HCT116 (cell line): ENCODE measurements at regions not wholly inside any gene's neighbourhood (a gene's known extent, or its start where the extent isn't known, plus 50 kb on each side); places are given as distances from the start of the nearest gene placed in this dataset.

Experiments
- CBX3 ChIP-seq: IDR thresholded peaks from 2 replicates; pipeline ENCODE4 v1.6.1; 2012; ENCODE audit warnings: low read depth
- EGR1 ChIP-seq: IDR thresholded peaks from 2 replicates; pipeline ENCODE4 v1.6.1; 2012; ENCODE audit warnings: low read depth
- EZH2 ChIP-seq: fragments of 200-600 bp; sonication (generic); IDR thresholded peaks from 2 replicates; pipeline ENCODE4 v1.6.1; 2017; ENCODE audit warnings: antibody characterized with exemption, mixed run types
- FOSL1 ChIP-seq: IDR thresholded peaks from 2 replicates; pipeline ENCODE4 v1.6.1; 2012; ENCODE audit warnings: low read depth
- POLR2A ChIP-seq: IDR thresholded peaks from 2 replicates; pipeline ENCODE4 v1.7.0; 2011; ENCODE audit warnings: borderline replicate concordance; ENCODE audit not compliant: insufficient read depth, insufficient read length; ENCODE audit errors: extremely low read depth
- POLR2AphosphoS5 ChIP-seq: IDR thresholded peaks from 2 replicates; pipeline ENCODE4 v1.6.1; 2011; ENCODE audit warnings: mild to moderate bottlenecking, low read depth, low read length, moderate library complexity
- SP1 ChIP-seq: IDR thresholded peaks from 2 replicates; pipeline ENCODE4 v1.6.1; 2012; ENCODE audit warnings: low read depth
- TCF7L2 ChIP-seq: IDR thresholded peaks from 2 replicates; pipeline ENCODE4 v1.7.0; 2011; ENCODE audit warnings: borderline replicate concordance, inconsistent platforms; ENCODE audit not compliant: insufficient read depth, insufficient read length; ENCODE audit errors: extremely low read depth
- YY1 ChIP-seq: IDR thresholded peaks from 2 replicates; pipeline ENCODE4 v1.6.1; 2011; ENCODE audit warnings: low read length, low read depth, moderate library complexity, mild to moderate bottlenecking; ENCODE audit not compliant: insufficient replicate concordance; ENCODE audit errors: extremely low read depth
- ZNF274 ChIP-seq: fragments of 200-500 bp; sonication (Bioruptor generic); IDR thresholded peaks from 2 replicates; pipeline ENCODE4 v1.6.1; 2014; ENCODE audit warnings: mild to moderate bottlenecking, low read depth, low read length, inconsistent platforms
- TF ChIP-seq, protein P1 (sequence below), 3 experiments: fragments of 200-600 bp in 1 of 3; sonication (generic) in 1 of 3; IDR thresholded peaks in 2 of 3; conservative IDR thresholded peaks in 1 of 3; 2 replicates each; pipeline ENCODE4 v1.5.1; 2012 to 2017; ENCODE audit warnings: low read depth in 2 of 3, low read length in 2 of 3, antibody characterized with exemption in 1 of 3, borderline replicate concordance in 1 of 3, control low read depth in 1 of 3, mild to moderate bottlenecking in 1 of 3, mixed read lengths in 1 of 3, mixed run types in 1 of 3, moderate library complexity in 1 of 3; ENCODE audit not compliant: insufficient read depth in 1 of 3
- TF ChIP-seq, protein P2 (sequence below): IDR thresholded peaks from 2 replicates; pipeline ENCODE4 v1.6.1; 2012

DNA sequence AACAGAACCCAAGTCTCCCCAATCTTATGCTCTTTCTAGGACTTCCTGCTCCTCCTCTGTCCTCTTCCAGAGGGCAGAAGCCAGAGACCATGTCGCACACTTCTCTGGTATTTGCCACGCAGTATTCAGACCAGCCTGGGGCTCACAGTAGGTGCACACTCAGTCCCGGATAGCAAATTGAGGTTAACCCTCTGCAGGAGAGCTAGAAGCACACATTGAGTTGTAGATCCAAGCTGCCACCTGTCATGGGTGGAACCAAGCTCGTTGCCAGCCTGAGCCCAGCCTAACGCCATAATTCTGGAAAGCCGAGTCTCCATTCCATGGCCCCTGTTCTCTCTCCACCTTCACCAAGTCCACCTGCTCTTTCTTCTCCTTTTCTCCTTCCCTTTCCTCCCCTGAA, 562.1 kb downstream of the BUD13 start:
- TF ChIP-seq, protein P1, sequence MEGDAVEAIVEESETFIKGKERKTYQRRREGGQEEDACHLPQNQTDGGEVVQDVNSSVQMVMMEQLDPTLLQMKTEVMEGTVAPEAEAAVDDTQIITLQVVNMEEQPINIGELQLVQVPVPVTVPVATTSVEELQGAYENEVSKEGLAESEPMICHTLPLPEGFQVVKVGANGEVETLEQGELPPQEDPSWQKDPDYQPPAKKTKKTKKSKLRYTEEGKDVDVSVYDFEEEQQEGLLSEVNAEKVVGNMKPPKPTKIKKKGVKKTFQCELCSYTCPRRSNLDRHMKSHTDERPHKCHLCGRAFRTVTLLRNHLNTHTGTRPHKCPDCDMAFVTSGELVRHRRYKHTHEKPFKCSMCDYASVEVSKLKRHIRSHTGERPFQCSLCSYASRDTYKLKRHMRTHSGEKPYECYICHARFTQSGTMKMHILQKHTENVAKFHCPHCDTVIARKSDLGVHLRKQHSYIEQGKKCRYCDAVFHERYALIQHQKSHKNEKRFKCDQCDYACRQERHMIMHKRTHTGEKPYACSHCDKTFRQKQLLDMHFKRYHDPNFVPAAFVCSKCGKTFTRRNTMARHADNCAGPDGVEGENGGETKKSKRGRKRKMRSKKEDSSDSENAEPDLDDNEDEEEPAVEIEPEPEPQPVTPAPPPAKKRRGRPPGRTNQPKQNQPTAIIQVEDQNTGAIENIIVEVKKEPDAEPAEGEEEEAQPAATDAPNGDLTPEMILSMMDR (IDR thresholded peaks at IDR 0.05 in 2 of 3, conservative IDR thresholded peaks at IDR 0.05 in 1 of 3; ENCODE audit: borderline replicate concordance in 1 of 3, insufficient read depth in 1 of 3, low read depth in 2 of 3, low read length in 2 of 3): no peak
- TF ChIP-seq FOSL1 (no peak), ZNF274 (no peak), POLR2AphosphoS5 (no peak), TCF7L2 (no peak), POLR2A (no peak), SP1 (no peak), EZH2 (no peak), YY1 (no peak), EGR1 (no peak), CBX3 (no peak)
- TF ChIP-seq, protein P2, sequence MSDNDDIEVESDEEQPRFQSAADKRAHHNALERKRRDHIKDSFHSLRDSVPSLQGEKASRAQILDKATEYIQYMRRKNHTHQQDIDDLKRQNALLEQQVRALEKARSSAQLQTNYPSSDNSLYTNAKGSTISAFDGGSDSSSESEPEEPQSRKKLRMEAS: no peak
